Esophagus squamous epithelium (tissue), 4 donors: ENCODE measurements at regions not wholly inside any gene's neighbourhood (a gene's known extent, or its start where the extent isn't known, plus 50 kb on each side); places are given as distances from the start of the nearest gene placed in this dataset.
"Not testable (repeated sequence)": the region's sequence is repeated elsewhere in the genome, so short reads cannot be mapped to it uniquely, and the experiment has no call there.

Experiments used
- CTCF ChIP-seq, 6 experiments: fragments of 450-650 bp in 4 of 6; fragments of 200-600 bp in 2 of 6; sonication (generic) in 2 of 6; IDR thresholded peaks; one replicate each; pipeline ENCODE4 v1.5.1; 2016 to 2019; ENCODE audit warnings: antibody characterized with exemption in 6 of 6, mild to moderate bottlenecking in 4 of 6, moderate library complexity in 4 of 6
- POLR2A ChIP-seq, 4 donors: fragments of 450-650 bp; IDR thresholded peaks; one replicate each; pipeline ENCODE4 v1.6.1; 2017; ENCODE audit warnings: antibody characterized with exemption in 4 of 4, mild to moderate bottlenecking in 4 of 4, moderate library complexity in 3 of 4

DNA sequence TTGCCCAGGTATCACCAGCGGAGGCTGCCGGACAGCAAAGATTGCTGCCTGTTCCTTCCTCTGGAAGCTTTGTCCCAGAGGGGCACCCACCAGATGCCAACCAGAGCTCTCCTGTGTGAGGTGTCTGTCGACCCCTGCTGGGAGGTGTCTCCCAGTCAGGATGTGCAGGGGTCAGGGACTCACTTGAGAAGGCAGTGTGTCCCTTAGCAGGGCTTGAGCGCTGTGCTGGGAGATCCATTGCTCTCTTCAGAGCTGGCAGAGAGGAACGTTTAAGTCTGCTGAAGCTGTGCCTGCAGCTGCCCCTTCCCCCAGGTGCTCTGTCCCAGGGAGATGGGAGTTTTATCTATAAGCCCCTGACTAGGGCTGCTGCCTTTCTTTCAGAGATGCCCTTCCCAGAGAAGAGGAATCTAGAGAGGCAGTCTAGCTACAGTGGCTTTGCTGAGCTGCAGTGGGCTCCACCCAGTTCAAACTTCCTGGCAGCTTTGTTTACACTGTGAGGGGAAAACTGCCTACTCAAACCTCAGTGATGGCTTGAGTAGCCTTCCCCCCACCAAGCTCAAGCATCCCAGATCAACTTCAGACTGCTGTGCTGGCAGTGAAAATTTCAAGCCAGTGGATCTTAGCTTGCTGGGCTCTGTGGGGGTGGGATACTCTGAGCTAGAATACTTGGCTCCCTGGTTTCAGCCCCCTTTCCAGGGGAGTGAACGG is 325.4 kb downstream of the SPATA31A1 start:
- TF ChIP-seq POLR2A, CTCF (IDR thresholded peaks at IDR 0.05): not testable (repeated sequence)
